HCT116 (cell line): ENCODE measurements at regions not wholly inside any gene's neighbourhood (a gene's known extent, or its start where the extent isn't known, plus 50 kb on each side); places are given as distances from the start of the nearest gene placed in this dataset.

ENCODE experiments used
- ATAC-seq: fragments of 200-7000 bp; cut with Tn5 transposase; 2 replicates; pipeline ENCODE4 v1.9.1; 2020; ENCODE audit warnings: mild to moderate bottlenecking, moderate library complexity
- BruUV-seq: library from RNA; stranded (reverse); fragments of 400-500 nt; replicated peaks from 2 replicates; lab custom pipeline; 2021; lab: Mats Ljungman, UMichigan
- CTCF ChIA-PET: fragments of 300-600 bp; sonication (Branson Sonifier 250); formaldehyde crosslinking; loops from one replicate; lab custom pipeline; 2021; ENCODE audit warnings: antibody characterized with exemption; lab: Charles Lee
- POLR2A ChIA-PET: fragments of 300-600, 350-600 bp; sonication (Branson Sonifier 250); formaldehyde crosslinking; loops from one replicate; lab custom pipeline; 2021; ENCODE audit warnings: antibody characterized with exemption; lab: Charles Lee
- RAD21 ChIA-PET, 2 experiments: fragments of 300-600 bp; sonication (Branson Sonifier 250); formaldehyde crosslinking; loops; one replicate each; lab custom pipeline; 2023; ENCODE audit warnings: low total read pairs in 2 of 2; ENCODE audit not compliant: uncharacterized antibody in 2 of 2, unreplicated experiment in 2 of 2, low non-redundant PET in 1 of 2; lab: Charles Lee
- DNase-seq: peaks from one replicate; pipeline ENCODE4 v3.0.0-alpha.2; 2010; ENCODE audit warnings: low read depth, low spot score
- H2AFZ ChIP-seq: fragments of 200-600 bp; shearing (Covaris generic), sonication (generic); 2 replicates; pipeline ENCODE4 v1.6.1; 2017; ENCODE audit warnings: low read depth, mixed run types, mixed read lengths, antibody characterized with exemption, low read length; ENCODE audit not compliant: poor library complexity, severe bottlenecking
- H3K27ac ChIP-seq: 2 replicates; pipeline ENCODE4 v1.5.1; 2012; ENCODE audit warnings: low read depth, low read length
- H3K27me3 ChIP-seq: fragments of 200-600 bp; sonication (generic); 2 replicates; pipeline ENCODE4 v1.6.1; 2016; ENCODE audit warnings: mixed run types, low read length, mixed read lengths; ENCODE audit not compliant: insufficient read depth
- H3K36me3 ChIP-seq, 2 experiments: fragments of 200-500 bp in 1 of 2; fragments of 200-600 bp in 1 of 2; sonication (Bioruptor generic) in 1 of 2; sonication (generic) in 1 of 2; 2 replicates each; pipeline versions ENCODE4 v1.5.1 to v1.6.1; 2014 to 2016; ENCODE audit warnings: low read length in 2 of 2, inconsistent platforms in 1 of 2, mixed read lengths in 1 of 2, mixed run types in 1 of 2; ENCODE audit not compliant: insufficient read depth in 2 of 2, control insufficient read depth in 1 of 2
- H3K4me1 ChIP-seq, 2 experiments: fragments of 200-600 bp in 1 of 2; sonication (generic) in 1 of 2; 2 replicates each; pipeline versions ENCODE4 v1.5.1 to v1.6.1; 2012 to 2017; ENCODE audit warnings: low read length in 2 of 2, inconsistent platforms in 1 of 2, mild to moderate bottlenecking in 1 of 2, mixed read lengths in 1 of 2, mixed run types in 1 of 2, moderate library complexity in 1 of 2; ENCODE audit not compliant: insufficient read depth in 2 of 2, control insufficient read depth in 1 of 2
- H3K4me2 ChIP-seq: fragments of 200-600 bp; sonication (generic); 2 replicates; pipeline ENCODE4 v1.6.1; 2017; ENCODE audit warnings: mixed run types, low read length, mixed read lengths
- H3K4me3 ChIP-seq, 2 experiments: fragments of 200-600 bp in 1 of 2; sonication (generic) in 1 of 2; replicated peaks in 1 of 2; 2 replicates each; pipeline ENCODE4 v1.5.1; 2011 to 2016; ENCODE audit warnings: low read length in 2 of 2, control low read depth in 1 of 2, low read depth in 1 of 2, mild to moderate bottlenecking in 1 of 2, mixed read lengths in 1 of 2, mixed run types in 1 of 2
- H3K79me2 ChIP-seq: fragments of 200-600 bp; sonication (generic); 2 replicates; pipeline ENCODE4 v1.6.1; 2017; ENCODE audit warnings: mild to moderate bottlenecking, mixed run types, low read length, moderate library complexity, mixed read lengths; ENCODE audit not compliant: insufficient read depth
- H3K9ac ChIP-seq: fragments of 200-600 bp; sonication (generic); 2 replicates; pipeline ENCODE4 v1.6.1; 2016; ENCODE audit warnings: low read length, mixed read lengths
- H3K9me2 ChIP-seq: fragments of 200-600 bp; sonication (generic), shearing (Covaris generic); 2 replicates; pipeline ENCODE4 v1.6.1; 2017; ENCODE audit warnings: mixed run types, mild to moderate bottlenecking, moderate library complexity; ENCODE audit not compliant: insufficient read depth
- H3K9me3 ChIP-seq, 2 experiments: fragments of 200-500 bp in 1 of 2; fragments of 200-600 bp in 1 of 2; sonication (Bioruptor generic) in 1 of 2; sonication (generic) in 1 of 2; 2 replicates each; pipeline ENCODE4 v1.6.1; 2014 to 2017; ENCODE audit warnings: low read length in 2 of 2, mixed read lengths in 2 of 2, inconsistent platforms in 1 of 2, low read depth in 1 of 2, mild to moderate bottlenecking in 1 of 2, mixed run types in 1 of 2, moderate library complexity in 1 of 2; ENCODE audit not compliant: control insufficient read depth in 1 of 2, insufficient read depth in 1 of 2
- H4K20me1 ChIP-seq: fragments of 200-600 bp; sonication (generic), shearing (Covaris generic); 2 replicates; pipeline ENCODE4 v1.6.1; 2017; ENCODE audit warnings: mixed run types, mild to moderate bottlenecking, moderate library complexity; ENCODE audit not compliant: insufficient read depth
- ATF3 ChIP-seq: IDR thresholded peaks from 2 replicates; pipeline ENCODE4 v1.6.1; 2012
- CBX3 ChIP-seq: IDR thresholded peaks from 2 replicates; pipeline ENCODE4 v1.6.1; 2012; ENCODE audit warnings: low read depth
- CEBPB ChIP-seq: IDR thresholded peaks from 2 replicates; pipeline ENCODE4 v1.6.1; 2012; ENCODE audit warnings: low read depth
- ELF1 ChIP-seq: IDR thresholded peaks from 2 replicates; pipeline ENCODE4 v1.6.1; 2012; ENCODE audit warnings: low read depth, borderline replicate concordance
- EZH2 ChIP-seq: fragments of 200-600 bp; sonication (generic); IDR thresholded peaks from 2 replicates; pipeline ENCODE4 v1.6.1; 2017; ENCODE audit warnings: antibody characterized with exemption, mixed run types
- FOSL1 ChIP-seq: IDR thresholded peaks from 2 replicates; pipeline ENCODE4 v1.6.1; 2012; ENCODE audit warnings: low read depth
- MAX ChIP-seq: IDR thresholded peaks from 2 replicates; pipeline ENCODE4 v1.6.1; 2012
- POLR2AphosphoS5 ChIP-seq: IDR thresholded peaks from 2 replicates; pipeline ENCODE4 v1.6.1; 2011; ENCODE audit warnings: mild to moderate bottlenecking, low read depth, low read length, moderate library complexity
- SIN3A ChIP-seq: IDR thresholded peaks from 2 replicates; pipeline ENCODE4 v1.6.1; 2012; ENCODE audit warnings: low read depth
- SP1 ChIP-seq: IDR thresholded peaks from 2 replicates; pipeline ENCODE4 v1.6.1; 2012; ENCODE audit warnings: low read depth
- TCF7L2 ChIP-seq: IDR thresholded peaks from 2 replicates; pipeline ENCODE4 v1.7.0; 2011; ENCODE audit warnings: borderline replicate concordance, inconsistent platforms; ENCODE audit not compliant: insufficient read depth, insufficient read length; ENCODE audit errors: extremely low read depth
- YY1 ChIP-seq: IDR thresholded peaks from 2 replicates; pipeline ENCODE4 v1.6.1; 2011; ENCODE audit warnings: low read length, low read depth, moderate library complexity, mild to moderate bottlenecking; ENCODE audit not compliant: insufficient replicate concordance; ENCODE audit errors: extremely low read depth
- ZNF274 ChIP-seq: fragments of 200-500 bp; sonication (Bioruptor generic); IDR thresholded peaks from 2 replicates; pipeline ENCODE4 v1.6.1; 2014; ENCODE audit warnings: mild to moderate bottlenecking, low read depth, low read length, inconsistent platforms
- intact Hi-C: fragments of 100-400 bp; cut with micrococcal nuclease; formaldehyde crosslinking; loops from 2 replicates; pipeline ENCODE4 v1.10.0; 2022
- TF ChIP-seq, protein P1 (sequence below), 3 experiments: fragments of 200-600 bp in 1 of 3; sonication (generic) in 1 of 3; IDR thresholded peaks in 2 of 3; conservative IDR thresholded peaks in 1 of 3; 2 replicates each; pipeline ENCODE4 v1.5.1; 2012 to 2017; ENCODE audit warnings: low read depth in 2 of 3, low read length in 2 of 3, antibody characterized with exemption in 1 of 3, borderline replicate concordance in 1 of 3, control low read depth in 1 of 3, mild to moderate bottlenecking in 1 of 3, mixed read lengths in 1 of 3, mixed run types in 1 of 3, moderate library complexity in 1 of 3; ENCODE audit not compliant: insufficient read depth in 1 of 3

DNA sequence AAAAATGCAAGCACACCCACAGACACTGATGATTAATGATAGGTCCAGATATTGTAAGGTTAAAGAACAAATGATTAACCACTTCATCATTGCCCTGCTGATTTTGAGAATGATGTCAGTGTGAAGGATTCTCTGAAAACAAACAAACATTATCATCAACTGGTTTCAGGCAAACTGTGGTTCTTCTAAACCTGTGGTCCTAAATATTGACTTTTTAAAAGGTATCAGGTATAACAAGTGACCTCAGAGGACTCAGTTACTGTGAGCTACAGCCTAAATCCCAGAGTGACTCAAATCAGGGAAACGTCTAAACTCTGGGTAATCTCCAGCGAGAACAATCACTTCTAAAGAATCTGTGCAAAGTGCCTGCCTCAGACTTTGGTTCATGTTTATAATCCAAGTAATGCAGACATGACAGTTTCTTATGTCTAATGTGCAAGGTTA lies 172.3 kb upstream of the CDH6 start:
- no peak for ATAC-seq
- H3K79me2 ChIP-seq = no peaks in the 10 kb centered on the region
- H3K9me2 ChIP-seq = no peaks in the 10 kb centered on the region
- ChIA-PET CTCF (no interaction called here), RAD21 (no interaction called here)
- no peak overlapping the region for H3K27ac ChIP-seq
- no peaks in the 10 kb centered on the region for H3K4me1 ChIP-seq
- no peak overlapping the region for H3K9ac ChIP-seq
- no TSS peak for BruUV-seq
- H3K27me3 ChIP-seq = no peaks in the 10 kb centered on the region
- no peak overlapping the region for H3K4me2 ChIP-seq
- TF ChIP-seq MAX (no peak), ATF3 (no peak), CEBPB (no peak), TCF7L2 (no peak), ZNF274 (no peak), ELF1 (no peak), POLR2AphosphoS5 (no peak), SP1 (no peak), CBX3 (no peak), SIN3A (no peak), YY1 (no peak), EZH2 (no peak), FOSL1 (no peak)
- TF ChIP-seq, protein P1, sequence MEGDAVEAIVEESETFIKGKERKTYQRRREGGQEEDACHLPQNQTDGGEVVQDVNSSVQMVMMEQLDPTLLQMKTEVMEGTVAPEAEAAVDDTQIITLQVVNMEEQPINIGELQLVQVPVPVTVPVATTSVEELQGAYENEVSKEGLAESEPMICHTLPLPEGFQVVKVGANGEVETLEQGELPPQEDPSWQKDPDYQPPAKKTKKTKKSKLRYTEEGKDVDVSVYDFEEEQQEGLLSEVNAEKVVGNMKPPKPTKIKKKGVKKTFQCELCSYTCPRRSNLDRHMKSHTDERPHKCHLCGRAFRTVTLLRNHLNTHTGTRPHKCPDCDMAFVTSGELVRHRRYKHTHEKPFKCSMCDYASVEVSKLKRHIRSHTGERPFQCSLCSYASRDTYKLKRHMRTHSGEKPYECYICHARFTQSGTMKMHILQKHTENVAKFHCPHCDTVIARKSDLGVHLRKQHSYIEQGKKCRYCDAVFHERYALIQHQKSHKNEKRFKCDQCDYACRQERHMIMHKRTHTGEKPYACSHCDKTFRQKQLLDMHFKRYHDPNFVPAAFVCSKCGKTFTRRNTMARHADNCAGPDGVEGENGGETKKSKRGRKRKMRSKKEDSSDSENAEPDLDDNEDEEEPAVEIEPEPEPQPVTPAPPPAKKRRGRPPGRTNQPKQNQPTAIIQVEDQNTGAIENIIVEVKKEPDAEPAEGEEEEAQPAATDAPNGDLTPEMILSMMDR (IDR thresholded peaks at IDR 0.05 in 2 of 3, conservative IDR thresholded peaks at IDR 0.05 in 1 of 3; ENCODE audit: borderline replicate concordance in 1 of 3, insufficient read depth in 1 of 3, low read depth in 2 of 3, low read length in 2 of 3) = no peak
- TF ChIP-seq, all 23 proteins: peak for 0
- POLR2A ChIA-PET = no interaction called here
- H4K20me1 ChIP-seq = no peaks in the 10 kb centered on the region
- no peak overlapping the region for H3K4me3 ChIP-seq
- H3K9me3 ChIP-seq = peaks cover 0 to 11% of the 10 kb centered on the region in 2 experiments; a peak in 2 of 4 replicates
- no peak overlapping the region for H2AFZ ChIP-seq
- no peaks in the 10 kb centered on the region for H3K36me3 ChIP-seq
- intact Hi-C loops = no loop called here
- DNase-seq = no peak
